ENCODE measurements at regions not wholly inside any gene's neighbourhood (a gene's known extent, or its start where the extent isn't known, plus 50 kb on each side); places are given as distances from the start of the nearest gene placed in this dataset.
"Not testable (repeated sequence)": the region's sequence is repeated elsewhere in the genome, so short reads cannot be mapped to it uniquely, and the experiment has no call there.

DNA sequence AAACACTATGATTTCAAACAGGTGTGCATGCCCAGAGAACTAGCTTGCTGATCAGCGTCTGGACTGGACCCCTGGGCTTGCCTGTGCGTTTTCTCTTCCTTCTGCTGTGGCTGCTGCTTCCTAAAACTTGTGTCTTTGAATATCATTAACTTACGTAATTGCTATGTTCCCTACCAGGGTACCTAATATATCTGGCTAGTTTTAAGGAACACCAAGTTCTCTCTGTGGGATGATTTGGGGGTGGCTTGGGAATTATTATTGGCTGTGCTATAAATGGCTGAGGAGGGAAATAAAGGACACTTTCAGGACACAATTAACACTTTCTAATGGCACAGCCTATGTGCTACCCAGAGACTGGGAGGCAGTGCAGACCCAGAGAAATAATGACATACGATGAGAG, 606.0 kb upstream of the RBFOX1 start:
- DNase-seq (ENCODE audit: low spot score), result no peak

DNA sequence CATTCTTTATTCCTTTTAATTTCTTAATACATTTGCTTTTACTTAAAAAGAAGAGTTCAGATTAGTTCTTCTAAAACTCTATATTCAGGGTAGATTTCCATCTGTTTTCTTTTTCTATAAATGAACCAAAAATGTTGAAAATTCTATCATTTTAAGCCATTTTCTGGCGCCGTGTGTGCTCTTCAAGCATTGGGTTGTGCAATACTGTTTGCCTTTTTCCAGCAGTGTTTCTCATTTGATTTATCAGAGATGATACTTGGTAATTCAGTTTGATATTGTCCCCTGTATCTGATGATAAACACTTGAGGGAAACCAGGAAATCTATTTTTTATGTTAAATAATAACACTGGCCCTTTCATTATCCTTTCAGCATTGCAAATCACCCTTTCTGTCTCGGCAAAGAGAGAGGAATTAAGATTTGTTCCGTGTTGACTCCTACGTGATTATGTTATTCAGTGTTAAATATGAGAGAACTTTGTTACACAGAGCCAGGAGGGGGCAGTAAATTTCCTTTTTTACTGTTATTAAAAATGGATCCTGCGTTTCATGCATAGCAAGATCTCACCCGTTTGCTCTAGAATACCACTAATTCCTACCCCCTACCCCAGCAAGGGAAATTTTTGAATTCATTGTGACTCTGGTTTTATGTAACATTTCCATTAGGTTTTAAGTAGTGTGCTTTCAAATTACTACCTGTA, 606.9 kb upstream of the RBFOX1 start:
- peak; percentile 41 for DNase-seq (ENCODE audit: low spot score)

DNA sequence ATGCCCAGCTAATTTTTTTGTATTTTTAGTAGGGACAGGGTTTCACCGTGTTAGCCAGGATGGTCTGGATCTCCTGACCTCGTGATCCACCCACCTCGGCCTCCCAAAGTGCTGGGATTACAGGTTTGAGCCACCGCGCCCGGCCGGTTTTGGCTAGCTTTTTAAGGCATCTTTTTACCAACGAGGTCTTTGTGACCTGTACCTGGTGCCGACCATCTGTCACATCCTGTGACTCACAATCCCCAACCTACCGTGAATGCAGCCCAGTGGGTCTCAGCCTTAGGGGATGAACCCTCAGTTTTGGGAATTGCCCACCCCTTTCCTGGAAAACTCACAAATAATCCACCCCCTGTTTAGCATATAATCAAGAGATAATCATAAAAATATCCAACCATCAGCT, 607.4 kb upstream of the RBFOX1 start:
- not testable (repeated sequence) for DNase-seq (ENCODE audit: low spot score)

DNA sequence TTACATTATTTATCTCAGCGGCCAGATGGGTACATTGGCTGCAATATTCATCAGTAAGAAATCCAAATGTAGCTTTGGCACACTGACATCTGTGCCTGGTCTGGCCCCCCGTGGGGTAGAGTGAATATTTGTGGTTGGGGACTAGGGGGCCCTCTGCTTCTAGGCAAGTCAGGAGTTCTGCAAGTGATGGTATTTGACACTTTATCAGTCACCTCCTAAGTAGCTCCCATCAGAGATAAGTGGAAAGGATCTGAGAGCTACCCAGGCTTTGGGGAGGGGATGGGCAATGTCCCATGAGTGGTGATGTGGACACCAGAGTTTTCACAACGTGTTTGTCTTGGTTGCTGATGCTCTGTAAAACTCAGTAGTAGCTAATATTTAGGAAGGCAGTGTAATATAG, 609.9 kb upstream of the RBFOX1 start:
- no peak for DNase-seq (ENCODE audit: low spot score)

DNA sequence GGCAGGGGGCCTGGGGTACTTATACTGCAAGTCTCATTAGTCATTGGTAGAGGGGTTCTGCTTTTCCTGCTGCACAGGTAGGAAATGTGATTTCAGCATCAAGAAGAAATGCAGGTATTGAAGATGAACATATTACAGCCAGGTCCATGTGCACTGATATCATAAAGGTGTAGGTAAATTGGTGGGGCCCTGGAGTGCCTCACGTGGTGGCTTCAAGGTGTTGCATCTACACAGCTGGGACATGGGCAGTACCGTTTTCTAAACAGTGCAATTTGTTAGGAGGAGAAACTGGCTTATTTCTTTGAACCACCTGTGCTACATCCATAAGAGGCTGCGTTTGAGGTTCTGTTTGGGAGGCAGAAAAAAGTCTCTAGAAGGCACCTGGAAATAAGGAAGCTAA, 618.1 kb upstream of the RBFOX1 start:
- no peak for DNase-seq (ENCODE audit: low spot score)

DNA sequence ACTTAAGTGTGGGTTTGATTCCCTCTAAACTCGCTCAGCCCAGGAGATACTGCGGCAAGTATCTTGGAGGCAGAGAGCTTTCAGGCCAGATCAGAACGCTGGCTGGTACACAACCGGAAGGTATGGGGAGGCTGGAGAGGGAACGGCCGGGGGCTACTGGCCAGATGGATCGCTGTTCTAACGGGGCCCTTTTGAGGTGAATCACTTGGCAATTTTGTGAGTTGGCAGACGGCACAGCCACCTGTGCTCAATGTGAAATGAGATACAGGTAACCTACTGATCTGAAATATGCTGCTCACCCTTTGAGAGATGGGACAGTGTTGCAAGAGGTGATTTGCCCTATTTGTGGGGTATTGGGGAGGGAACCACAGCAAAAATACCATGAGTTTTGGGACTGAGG, 622.9 kb upstream of the RBFOX1 start:
- DNase-seq (ENCODE audit: low spot score), result no peak

DNA sequence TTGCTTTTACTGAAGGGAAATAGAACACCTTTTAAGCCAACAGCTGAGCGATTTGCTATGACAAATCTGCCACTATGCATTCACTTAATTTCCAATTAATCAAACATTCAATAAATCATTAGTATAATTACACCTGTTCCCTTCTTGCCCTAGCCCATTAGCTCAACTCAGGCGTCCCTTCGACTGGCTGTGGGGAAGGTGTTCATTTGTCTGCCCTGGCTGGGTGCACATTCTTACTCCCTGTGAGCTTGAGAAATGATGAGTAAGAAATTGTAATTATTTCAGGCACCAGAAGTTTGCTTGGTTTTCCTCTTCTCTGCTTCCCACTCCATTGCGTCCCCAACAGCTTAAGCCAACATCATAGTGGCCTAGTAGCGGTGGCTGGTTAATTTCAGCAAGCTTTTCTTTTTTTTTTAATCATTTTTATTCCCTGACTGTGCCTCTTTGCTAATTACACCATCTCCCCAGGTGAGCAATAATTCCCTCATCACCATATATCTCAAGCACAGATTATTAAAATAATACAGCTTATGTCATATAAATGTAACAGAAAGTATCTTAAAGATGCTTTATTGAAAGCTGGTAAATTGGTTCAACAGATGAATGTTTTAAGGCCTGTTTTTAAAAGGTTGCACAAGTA, 623.9 kb upstream of the RBFOX1 start:
- DNase-seq (ENCODE audit: low spot score), result no peak

DNA sequence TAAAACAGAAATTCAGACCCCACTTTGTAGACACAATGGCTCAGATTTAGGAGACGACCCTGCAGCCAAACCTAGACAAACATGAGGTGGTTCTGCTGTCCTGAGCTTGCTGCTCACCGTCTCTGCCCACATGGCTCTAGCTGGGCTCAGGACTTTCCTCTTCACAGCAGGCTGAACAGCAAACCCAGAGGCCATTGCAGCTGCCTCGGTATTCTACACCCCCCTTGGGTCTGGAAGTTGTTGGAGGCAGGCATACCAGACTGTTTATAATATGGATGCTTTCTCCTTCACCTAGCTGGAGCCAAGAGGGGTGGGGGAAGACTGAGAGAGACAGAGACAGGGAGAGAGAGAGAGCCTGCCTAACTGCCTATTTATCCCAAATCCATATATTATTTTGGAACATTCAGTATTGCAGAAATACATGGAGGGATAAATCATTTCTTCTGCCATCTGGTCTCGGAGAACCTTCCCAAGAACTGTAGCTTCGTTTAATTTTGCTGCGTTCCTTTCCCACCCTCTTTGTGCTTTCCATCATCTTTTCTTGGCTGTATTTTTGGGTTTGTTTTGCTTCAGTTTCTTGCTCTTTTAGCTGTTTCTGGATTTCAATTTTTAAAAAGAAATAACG, 628.2 kb upstream of the RBFOX1 start:
- DNase-seq (ENCODE audit: low spot score), result no peak

DNA sequence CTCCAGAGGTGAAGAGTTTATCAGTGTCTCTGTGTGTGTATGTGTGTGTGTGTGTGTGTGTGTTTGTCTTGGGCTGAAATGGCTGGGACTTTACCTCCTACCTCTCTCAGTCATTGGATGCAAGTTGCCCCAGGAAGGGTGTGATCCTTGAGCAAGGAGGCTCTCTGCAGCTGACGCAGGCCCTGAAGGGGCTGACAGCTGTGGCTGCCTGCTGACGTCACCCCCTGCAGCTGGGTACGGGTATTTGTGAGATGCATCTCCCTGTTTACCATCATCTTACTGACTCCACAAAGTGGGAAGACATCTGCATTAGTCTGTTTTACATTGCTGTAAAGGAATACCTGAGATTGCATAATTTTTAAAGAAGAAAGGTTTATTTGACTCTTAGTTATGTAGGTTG, 631.5 kb upstream of the RBFOX1 start:
- no peak for DNase-seq (ENCODE audit: low spot score)

DNA sequence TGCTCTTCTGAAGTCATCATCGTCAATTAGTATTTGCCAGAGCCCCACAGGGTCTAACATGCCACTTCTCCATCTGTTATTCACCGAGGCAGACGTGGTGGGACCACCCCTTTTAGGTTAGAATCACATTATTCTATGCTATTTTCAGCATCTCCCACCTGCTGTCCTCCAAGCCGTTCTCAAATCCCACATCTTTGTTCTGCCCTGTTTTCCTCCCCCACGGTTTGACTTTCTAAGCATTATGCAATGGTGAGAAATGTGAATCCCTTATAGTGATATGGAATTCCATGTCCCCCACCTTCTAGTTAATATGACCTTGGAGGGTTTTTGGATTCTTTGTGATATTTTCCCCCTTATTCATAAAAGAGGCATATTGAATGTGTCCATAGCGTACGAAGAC, 634.1 kb upstream of the RBFOX1 start:
- no peak for DNase-seq (ENCODE audit: low spot score)

DNA sequence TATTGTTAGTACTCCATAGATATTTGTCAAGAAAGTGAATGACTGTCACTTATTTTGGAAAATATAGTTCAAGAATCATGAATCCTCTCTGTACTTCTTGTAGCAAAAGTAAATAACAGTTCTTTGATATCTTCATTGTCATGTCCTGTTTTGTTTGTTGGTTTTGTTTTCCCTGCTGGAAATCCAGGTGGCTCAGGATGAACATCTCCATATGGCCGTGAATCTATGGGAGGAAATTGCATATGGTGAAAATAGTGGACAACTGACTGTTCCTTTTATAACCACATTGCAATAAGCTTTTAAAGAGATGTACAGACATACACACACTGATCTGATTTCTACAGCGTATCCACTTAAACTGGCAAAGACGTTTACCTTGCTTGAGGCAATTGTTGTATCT, 637.0 kb upstream of the RBFOX1 start:
- no peak for DNase-seq (ENCODE audit: low spot score)

DNA sequence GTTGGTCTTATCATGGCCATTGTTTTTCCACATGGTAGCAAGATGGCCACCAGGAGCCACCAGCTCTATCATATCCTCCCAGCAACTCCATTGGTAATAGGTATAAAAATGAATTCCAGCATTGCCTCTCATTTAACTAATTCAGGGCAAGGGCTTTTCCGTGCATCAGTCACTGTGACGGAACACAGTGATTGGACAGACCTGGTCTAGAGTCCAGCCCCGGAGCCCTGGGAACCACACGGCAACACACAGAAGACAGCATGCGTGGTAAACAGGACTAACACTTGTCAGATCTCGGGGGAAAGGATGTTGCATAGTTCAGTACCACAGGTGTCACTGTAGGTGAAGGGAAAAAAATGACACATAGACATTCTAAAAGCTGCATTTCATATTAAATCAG, 638.0 kb upstream of the RBFOX1 start:
- DNase-seq (ENCODE audit: low spot score), result no peak

DNA sequence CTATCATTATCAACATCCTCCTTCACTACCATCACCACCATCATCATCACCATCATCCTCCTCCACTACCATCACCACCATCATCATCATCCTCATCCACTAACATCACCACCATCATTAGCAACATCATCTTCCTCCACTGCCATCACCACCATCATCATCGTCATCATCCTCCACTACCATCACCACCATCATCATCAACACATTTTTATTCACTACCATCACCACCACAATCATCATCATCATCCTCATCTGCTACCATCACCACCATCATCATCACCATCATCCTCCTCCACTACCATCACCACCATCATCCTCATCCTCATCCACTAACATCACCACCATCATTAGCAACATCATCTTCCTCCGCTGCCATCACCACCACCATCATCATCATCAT, 639.2 kb upstream of the RBFOX1 start:
- DNase-seq (ENCODE audit: low spot score), result not testable (repeated sequence)

DNA sequence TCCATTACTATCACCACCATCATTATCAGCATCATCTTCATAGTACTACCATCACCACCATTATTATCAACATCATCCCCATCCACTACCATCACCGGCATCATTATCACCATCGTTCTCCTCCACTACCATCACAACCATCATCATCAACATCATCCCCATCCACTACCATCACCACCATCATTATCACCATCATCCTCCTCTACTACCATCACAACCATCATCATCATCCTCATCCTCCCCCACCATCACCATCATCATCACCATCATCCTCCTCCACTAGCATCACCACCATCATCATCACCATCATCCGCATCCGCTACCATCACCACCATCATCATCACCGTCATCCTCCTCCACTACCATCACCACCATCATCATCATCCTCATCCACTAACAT, 639.8 kb upstream of the RBFOX1 start:
- no peak for DNase-seq (ENCODE audit: low spot score)

DNA sequence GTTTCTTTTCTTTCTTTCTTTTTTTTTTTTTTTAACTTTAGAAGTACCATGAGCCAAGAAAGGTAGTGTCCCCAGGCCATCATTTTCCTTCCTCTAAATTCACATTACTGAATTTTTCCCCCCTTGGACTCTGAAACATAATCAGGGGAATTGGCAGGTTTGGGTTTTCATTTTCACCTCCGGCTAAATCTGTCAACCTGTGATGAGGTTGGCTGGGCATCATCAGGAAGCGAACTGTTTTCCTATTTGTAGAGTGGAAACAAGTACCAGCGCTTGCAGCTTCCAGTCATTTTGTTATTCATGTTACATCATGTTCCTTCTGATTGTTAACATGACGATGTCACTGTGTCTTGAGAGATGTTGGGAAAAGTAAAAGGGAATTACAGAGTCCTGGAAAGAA, 641.9 kb upstream of the RBFOX1 start:
- no peak for DNase-seq (ENCODE audit: low spot score)

DNA sequence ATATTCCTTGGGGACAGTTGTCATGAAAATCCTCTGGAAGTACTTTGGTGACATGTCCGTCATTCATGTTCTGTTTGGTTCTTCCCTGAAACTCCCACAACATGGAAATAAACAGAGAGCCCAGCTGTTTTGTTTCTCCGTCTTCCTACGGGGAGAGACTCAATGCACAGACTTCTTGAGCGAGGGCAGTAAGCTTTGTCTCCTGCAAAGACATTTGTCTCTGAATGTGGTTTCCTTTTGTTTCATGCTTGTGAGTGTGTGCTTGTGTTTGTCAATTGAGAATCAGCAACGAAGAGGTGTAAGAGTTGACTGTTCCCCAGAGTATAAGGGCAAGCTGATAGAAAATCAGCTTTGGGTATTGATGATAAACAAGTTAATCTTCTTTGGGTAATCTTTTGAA, 643.0 kb upstream of the RBFOX1 start:
- no peak for DNase-seq (ENCODE audit: low spot score)

DNA sequence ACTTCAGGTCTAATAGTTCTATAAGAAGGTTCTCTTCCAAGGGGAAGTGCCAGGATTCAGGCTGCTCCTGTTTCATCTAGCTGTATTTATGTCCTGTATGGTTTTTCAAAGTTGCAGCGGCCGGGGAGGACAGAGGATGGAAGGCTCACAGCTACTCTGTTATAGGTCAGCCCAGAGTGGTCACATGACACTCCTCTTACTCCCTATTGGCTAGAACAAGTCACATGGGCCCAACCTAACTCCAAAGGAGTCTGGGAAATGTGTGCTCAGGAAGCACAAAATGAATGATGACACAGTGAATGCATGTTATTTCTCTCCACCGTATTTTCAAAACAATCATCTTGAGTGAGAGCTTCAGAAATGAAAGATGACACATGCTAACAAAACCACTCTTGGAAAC, 645.1 kb upstream of the RBFOX1 start:
- no peak for DNase-seq (ENCODE audit: low spot score)

DNA sequence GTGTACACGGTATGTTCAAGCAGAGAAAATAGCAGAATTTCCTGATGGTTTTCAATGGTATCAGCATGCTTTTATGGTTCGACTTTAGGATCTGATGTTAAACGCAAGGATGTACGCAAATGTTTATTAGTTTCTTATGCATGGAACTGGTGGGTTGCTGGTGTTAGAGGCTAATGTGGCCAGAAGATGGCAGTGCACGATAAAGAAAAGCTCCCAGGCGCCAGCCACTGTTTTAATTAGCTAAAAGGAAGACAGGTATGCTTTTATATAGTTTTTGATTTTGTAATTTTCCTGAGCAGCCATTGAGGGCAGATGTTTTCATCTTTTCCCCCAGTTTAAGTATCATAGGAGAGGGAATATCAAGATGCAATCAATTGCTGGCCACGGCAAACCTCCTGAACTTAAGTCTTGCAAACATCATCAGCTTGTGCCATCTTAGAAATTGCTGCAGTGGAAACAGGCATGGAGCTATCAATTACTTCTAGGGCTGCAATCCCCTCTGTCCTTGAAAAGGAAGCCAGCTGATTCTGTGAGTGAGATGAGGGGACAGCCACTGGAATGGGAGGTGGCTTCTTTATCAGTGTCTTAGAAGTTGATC, 648.5 kb upstream of the RBFOX1 start:
- peak; percentile 63 for DNase-seq (ENCODE audit: low spot score)

DNA sequence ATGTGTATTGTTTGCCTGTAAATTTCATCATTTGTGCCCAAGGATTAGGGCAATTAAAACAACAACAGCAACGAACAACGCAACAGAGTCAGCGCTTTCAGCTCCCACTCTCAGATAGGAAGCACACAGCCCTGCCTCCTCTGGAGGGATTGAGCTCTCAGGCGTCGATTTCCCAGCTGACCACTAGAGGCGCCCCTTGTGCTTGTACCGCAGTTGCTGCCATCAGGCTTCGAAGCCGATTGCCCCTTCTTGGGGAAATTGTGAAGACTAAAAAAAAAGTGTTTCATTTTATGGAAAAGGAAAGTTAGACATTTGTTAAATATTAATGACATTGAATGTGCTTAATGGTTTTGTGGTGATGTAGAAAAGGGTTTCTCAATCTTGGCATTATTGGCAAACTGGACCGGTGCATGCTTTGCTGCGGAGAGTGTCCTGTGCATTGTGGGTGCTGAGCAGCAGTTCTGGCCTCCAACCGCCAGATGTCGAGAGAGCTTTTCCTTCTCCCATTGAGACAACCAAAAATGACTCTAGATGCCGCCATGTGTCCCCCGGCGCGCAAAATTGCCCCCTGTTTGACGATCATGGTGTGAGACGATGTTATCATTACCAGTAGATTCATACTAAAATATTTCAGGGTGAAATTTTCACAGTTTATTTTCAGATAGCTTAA, 650.4 kb upstream of the RBFOX1 start:
- DNase-seq (ENCODE audit: low spot score), result peak; percentile 68

DNA sequence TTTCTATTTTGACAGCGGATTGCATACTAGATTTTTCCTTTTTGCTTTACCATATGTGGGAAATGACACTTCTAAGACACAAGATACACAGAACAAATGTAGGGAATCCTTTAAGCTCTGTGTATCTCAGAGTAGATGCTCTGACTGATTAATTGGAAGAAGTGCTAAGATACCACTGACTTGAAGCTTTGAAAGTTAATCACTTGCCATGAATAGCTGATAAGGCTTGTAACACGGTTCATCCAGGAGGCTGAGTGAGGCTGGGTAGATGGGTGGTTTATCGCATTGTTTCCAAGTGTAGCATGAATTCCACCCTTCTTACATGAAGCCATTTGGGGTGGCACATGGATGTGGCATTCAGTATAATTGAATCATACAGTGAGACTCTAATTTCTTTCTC, 654.1 kb upstream of the RBFOX1 start:
- no peak for DNase-seq (ENCODE audit: low spot score)

DNA sequence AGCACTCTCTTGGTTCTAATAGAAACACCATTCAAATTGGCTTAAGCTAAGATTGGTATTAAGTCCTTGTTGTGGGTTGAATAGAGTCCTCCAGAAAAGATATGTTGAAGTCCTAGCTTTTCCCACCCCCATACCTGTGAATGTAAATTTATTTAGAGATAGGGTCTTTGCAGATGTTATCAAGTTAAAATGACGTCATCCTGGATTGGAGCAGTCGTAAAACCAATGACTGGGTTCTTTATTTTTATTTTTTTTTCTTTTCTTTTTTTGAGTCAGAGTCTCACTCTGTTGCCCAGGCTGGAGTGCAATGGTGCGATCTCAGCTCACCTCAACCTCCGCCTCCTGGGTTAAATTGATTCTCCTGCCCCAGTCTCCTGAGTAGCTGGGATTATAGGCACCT, 658.6 kb upstream of the RBFOX1 start:
- no peak for DNase-seq (ENCODE audit: low spot score)

DNA sequence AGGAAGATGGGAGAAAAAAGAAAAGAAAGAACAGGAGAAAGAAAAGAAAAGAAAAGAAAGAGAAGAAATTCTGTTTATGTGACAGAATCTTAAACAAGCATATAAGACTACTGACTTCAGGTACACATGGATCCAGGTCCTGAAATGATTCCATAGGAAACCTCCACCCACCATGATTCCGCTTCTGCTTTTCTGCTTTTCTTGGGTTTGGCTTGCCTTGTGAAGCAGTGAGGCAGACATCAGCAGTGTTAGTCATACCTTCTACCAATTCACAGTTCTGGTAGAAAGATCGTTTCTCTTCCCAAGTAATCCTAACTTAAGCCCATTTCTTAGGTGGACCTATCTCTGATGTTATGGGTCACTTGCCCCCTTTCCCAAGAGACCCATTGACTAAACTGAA, 660.1 kb upstream of the RBFOX1 start:
- no peak for DNase-seq (ENCODE audit: low spot score)

DNA sequence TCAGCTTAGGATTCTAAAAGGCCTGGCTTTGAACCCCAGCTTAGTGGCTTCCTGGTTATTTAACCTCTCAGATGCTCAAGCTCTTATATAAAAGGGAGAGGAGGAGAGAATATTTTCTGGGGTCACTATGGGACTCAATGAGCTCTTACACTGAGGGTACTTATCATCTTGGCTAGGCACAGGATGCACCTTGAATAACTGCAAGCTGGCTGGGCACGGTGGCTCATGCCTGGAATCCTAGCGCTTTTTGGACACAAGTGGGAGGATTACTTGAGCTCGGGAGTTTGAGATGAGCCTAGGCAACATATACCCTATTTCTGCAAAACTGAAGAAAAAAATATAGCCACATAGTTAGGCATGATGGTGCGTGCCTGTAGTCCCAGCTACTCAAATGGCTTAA, 665.3 kb upstream of the RBFOX1 start:
- no peak for DNase-seq (ENCODE audit: low spot score)
